ENCODE measurements at regions not wholly inside any gene's neighbourhood (a gene's known extent, or its start where the extent isn't known, plus 50 kb on each side); places are given as distances from the start of the nearest gene placed in this dataset.

GRCh38 chr6:156190270-156190669 is 586.9 kb upstream of the ARID1B start:
- POLR2A ChIA-PET = no interaction called here
- CTCF ChIA-PET = no interaction called here
- TF ChIP-seq, protein P1, sequence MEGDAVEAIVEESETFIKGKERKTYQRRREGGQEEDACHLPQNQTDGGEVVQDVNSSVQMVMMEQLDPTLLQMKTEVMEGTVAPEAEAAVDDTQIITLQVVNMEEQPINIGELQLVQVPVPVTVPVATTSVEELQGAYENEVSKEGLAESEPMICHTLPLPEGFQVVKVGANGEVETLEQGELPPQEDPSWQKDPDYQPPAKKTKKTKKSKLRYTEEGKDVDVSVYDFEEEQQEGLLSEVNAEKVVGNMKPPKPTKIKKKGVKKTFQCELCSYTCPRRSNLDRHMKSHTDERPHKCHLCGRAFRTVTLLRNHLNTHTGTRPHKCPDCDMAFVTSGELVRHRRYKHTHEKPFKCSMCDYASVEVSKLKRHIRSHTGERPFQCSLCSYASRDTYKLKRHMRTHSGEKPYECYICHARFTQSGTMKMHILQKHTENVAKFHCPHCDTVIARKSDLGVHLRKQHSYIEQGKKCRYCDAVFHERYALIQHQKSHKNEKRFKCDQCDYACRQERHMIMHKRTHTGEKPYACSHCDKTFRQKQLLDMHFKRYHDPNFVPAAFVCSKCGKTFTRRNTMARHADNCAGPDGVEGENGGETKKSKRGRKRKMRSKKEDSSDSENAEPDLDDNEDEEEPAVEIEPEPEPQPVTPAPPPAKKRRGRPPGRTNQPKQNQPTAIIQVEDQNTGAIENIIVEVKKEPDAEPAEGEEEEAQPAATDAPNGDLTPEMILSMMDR (IDR thresholded peaks at IDR 0.05; ENCODE audit: control extremely low read depth, extremely low read depth, low read depth, missing control alignments) = no peak
- DNase-seq (ENCODE audit: extremely low spot score) = no peak

DNA sequence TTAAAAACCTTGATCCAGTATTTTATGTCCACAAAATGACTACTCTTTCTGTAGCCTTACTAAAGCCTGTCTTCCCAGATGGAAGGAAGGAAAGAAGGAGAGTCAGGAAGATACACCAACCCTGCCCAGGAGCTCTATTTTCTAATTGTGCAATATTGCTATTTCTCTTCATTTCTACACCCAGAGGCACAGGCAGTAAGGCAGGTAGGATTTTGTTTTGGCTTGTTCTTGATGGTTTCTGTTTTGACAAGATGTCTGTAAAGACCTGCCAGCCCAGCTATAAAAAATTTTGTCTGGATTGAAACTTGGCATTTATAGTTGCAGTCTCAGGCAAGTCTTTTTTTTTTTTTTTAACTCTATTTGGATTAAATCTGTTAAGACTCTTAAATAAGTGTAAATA is 587.5 kb upstream of the ARID1B start:
- no peak for DNase-seq (ENCODE audit: extremely low spot score)
- TF ChIP-seq, protein P1 (IDR thresholded peaks at IDR 0.05; ENCODE audit: control extremely low read depth, extremely low read depth, low read depth, missing control alignments) = no peak
- CTCF ChIA-PET = no interaction called here
- POLR2A ChIA-PET = no interaction called here

- POLR2A ChIA-PET = no interaction called here
Observed at GRCh38 chr6:156189195-156189594, 588.0 kb upstream of the ARID1B start.

DNA sequence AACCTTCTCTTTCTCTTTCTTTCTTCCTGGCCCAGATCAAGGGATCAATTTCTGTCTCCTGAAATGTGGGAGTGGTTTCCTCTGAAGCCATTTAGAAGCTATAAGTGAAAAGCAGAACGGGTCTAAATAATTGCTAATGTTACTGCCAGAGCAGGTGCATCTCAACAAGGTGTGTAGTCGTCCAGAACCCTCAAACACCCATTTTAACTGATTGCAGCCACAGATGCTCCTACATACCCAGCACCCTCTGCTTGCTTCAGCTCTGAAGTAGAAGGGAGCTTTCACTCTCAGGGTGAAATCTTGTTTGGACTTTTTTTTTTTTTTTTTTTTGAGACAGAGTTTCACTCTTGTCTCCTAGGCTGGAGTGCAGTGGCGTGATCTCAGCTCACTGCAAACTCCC is 592.1 kb upstream of the ARID1B start:
- DNase-seq (ENCODE audit: extremely low spot score) = no peak
- POLR2A ChIA-PET = no interaction called here
- CTCF ChIA-PET = no interaction called here
- TF ChIP-seq, protein P1 (IDR thresholded peaks at IDR 0.05; ENCODE audit: control extremely low read depth, extremely low read depth, low read depth, missing control alignments) = no peak

More at GRCh38 chr6:156189195-156189594, 588.0 kb upstream of the ARID1B start:
- no peak for DNase-seq (ENCODE audit: extremely low spot score)
- TF ChIP-seq, protein P1 (IDR thresholded peaks at IDR 0.05; ENCODE audit: control extremely low read depth, extremely low read depth, low read depth, missing control alignments) = no peak
- CTCF ChIA-PET = no interaction called here

GRCh38 chr6:156183678-156184077 is 593.5 kb upstream of the ARID1B start:
- CTCF ChIA-PET = interaction anchor here (1.0 to 1.2 kb wide), 2 partner anchors 10 to 23 kb away, joined by 3 to 5 read pairs; no protein-coding TSS in a partner anchor

DNA sequence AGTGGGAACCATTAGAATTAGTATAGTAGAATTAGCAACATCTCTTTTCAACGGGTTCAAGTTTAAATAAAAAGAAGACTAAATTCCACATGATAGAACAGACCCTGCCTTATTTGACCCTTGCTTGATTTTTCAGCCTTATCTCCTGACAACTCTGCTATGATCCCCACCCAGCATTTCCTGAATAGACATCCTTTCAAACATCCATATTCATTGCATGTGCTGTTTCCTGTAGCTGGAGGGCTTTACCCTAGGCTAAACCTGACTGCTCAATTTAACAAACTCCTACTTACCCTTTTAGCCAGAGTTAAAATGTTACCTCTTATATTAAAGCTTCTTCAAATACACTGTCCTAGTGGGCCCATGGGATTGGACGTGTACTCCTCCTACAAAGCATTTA is 594.8 kb upstream of the ARID1B start:
- TF ChIP-seq, protein P1 (IDR thresholded peaks at IDR 0.05; ENCODE audit: control extremely low read depth, extremely low read depth, low read depth, missing control alignments) = no peak
- ChIA-PET CTCF (interaction anchor here (1.2 to 1.3 kb wide), 2 partner anchors 22 to 41 kb away, joined by 3 read pairs; no protein-coding TSS in a partner anchor), POLR2A (no interaction called here)
- no peak for DNase-seq (ENCODE audit: extremely low spot score)

More at GRCh38 chr6:156183678-156184077, 593.5 kb upstream of the ARID1B start:
- POLR2A ChIA-PET = no interaction called here
- DNase-seq (ENCODE audit: extremely low spot score) = no peak
- TF ChIP-seq, protein P1 (IDR thresholded peaks at IDR 0.05; ENCODE audit: control extremely low read depth, extremely low read depth, low read depth, missing control alignments) = no peak

DNA sequence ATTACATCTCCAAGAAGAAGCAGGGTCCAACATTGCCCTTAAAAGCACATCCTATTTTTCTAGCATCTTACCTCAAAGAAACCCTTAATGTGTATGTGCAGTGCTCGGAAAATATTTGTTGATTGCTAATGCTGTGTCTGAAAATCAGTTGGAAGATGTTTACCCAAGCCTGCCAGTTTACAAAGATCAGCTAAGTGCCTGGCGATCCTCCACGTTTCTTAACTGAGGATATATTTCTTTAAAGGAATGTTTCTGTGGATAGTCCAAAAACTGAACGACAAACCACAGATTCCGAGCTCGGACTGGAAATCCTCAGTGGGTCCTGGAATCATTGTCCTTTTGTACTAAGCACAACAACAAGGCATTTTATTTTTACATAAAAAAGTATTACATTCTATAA is 595.7 kb upstream of the ARID1B start:
- ChIA-PET POLR2A (no interaction called here), CTCF (no interaction called here)
- TF ChIP-seq, protein P1 (IDR thresholded peaks at IDR 0.05; ENCODE audit: control extremely low read depth, extremely low read depth, low read depth, missing control alignments) = no peak
- DNase-seq (ENCODE audit: extremely low spot score) = no peak

All from GM10248 (cell line).